Breast epithelium (tissue), 3 donors: ENCODE measurements at regions not wholly inside any gene's neighbourhood (a gene's known extent, or its start where the extent isn't known, plus 50 kb on each side); places are given as distances from the start of the nearest gene placed in this dataset.

Experiments used
- CTCF ChIP-seq, 3 donors: fragments of 450-650 bp; IDR thresholded peaks; one replicate each; pipeline ENCODE4 v1.5.1; 2016 to 2017; ENCODE audit warnings: antibody characterized with exemption in 3 of 3, mild to moderate bottlenecking in 3 of 3, moderate library complexity in 3 of 3
- POLR2A ChIP-seq: fragments of 450-650 bp; IDR thresholded peaks from one replicate; pipeline ENCODE4 v1.6.1; 2016; ENCODE audit warnings: antibody characterized with exemption, mild to moderate bottlenecking, moderate library complexity

GRCh38 chr5:153096381-153096780 is 394.1 kb upstream of the GRIA1 start:
- no peak for TF ChIP-seq CTCF (IDR thresholded peaks at IDR 0.05)
- TF ChIP-seq POLR2A: no peak
